Left cardiac atrium (tissue), 4 donors: ENCODE measurements at regions not wholly inside any gene's neighbourhood (a gene's known extent, or its start where the extent isn't known, plus 50 kb on each side); places are given as distances from the start of the nearest gene placed in this dataset.
"Not testable (repeated sequence)": the region's sequence is repeated elsewhere in the genome, so short reads cannot be mapped to it uniquely, and the experiment has no call there.

Experiments used
- ATAC-seq, 2 donors: fragments of 200-7000 bp; cut with Tn5 transposase; one replicate each; pipeline ENCODE4 v1.9.1; 2020; ENCODE audit warnings: mild to moderate bottlenecking in 2 of 2, moderate library complexity in 2 of 2
- DNase-seq: peaks from one replicate; pipeline ENCODE4 v3.0.0-alpha.2; 2020
- intact Hi-C, 2 donors: fragments of 100-400 bp; cut with DNase I; formaldehyde crosslinking; loops; one replicate each; pipeline versions ENCODE4 v1.14.1 to v1.15.1; 2022 to 2023
- donor health status: DM: no; HTN: yes; CAD: no.
- donor health status: DM: no; HTN: yes; CAD: no; lungs with severe emphysema.
- donor health status: DM: yes; HTN: yes; CAD: no.
- donor health status: Dilated cardiomyopathy.

DNA sequence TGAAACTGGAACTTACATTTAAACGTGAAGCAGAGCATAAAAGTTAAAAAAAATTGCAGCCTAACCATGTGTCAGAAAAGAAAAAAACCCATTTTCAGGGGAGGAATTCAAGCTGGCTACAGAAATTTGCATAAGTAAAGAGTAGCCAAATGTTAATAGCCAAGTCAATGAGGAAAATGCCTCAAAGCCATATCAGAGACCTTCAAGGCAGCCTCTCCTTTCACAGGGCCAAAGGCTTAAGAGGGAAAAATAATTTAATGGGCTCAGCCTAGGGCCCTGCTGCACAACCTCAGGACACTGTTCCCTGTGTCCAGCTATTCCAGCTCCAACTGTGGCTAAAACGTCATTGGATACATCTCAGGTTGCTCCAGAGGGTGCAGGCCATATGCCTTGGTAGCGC, 749.5 kb downstream of the FLRT2 start:
- DNase-seq (no peak), ATAC-seq (no peak)
- intact Hi-C loops: no loop called here

GRCh38 chr14:86257973-86258372, 728.0 kb downstream of the FLRT2 start:
- intact Hi-C loops: no loop called here
- DNase-seq (no peak), ATAC-seq (no peak)

GRCh38 chr14:86243158-86243557, 713.2 kb downstream of the FLRT2 start:
- ATAC-seq (no peak), DNase-seq (no peak)
- intact Hi-C loops: no loop called here

GRCh38 chr14:86237733-86238132, 707.8 kb downstream of the FLRT2 start:
- no peak for DNase-seq
- no peak for ATAC-seq
- intact Hi-C loops: no loop called here

DNA sequence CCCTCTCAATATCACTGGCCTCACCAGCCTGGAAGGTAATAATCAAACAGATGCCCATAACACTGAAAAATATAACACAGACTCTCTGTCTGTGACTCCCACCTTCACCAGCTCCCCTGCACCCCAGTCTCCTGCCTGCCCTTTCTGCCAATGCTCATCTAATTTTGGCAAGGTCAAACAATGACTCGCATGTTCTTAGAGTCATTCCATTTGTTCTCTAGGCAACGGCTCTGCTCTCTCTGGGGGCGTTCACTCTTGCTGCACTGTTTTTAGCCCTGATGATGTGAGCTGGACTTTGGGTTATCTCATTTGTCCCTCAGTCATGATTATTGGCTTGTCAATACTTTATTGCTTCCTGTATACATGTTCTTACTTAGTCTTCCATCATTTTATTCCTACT, 691.8 kb downstream of the FLRT2 start:
- no peak for DNase-seq
- no peak for ATAC-seq
- intact Hi-C loops: no loop called here

DNA sequence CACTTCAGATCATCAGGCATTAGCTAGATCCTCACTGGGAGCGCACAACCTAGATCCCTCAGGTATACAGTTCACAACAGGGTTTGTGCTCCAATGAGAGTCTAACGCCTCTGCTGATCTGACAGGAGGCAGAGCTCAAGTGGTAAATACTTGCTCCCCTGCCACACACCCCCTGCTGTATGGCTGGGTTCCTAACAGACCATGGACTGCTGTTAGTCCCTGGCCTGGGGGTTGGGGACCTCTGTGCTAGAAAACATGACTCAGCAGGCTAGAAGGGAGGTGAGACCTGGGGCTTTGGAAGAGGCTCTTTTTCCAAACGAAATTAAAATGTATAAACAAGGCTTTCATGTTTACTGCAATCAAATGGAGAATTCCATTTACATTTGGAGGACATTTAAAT, 691.1 kb downstream of the FLRT2 start:
- no peak for DNase-seq
- intact Hi-C loops: no loop called here
- no peak for ATAC-seq

DNA sequence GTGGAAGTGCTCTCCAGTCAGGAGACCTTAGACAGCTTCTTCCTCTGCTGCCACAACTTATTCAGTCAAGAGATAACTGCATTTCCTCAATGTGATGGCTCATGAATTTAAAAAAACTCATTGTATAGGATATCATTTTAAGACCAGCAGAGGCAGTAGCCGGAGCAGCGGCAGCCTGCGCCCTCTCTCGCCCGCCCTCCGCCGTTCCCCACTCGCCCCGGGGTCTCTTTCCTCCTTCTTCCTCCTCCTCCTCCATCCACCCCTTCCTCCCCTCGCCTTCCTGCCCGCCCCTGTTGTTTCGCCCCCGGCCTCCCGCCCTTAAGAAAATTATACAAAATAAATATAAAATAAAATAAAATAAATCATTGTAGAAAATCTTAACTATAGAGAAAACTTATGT, 687.6 kb downstream of the FLRT2 start:
- ATAC-seq (no peak), DNase-seq (no peak)
- intact Hi-C loops: no loop called here

GRCh38 chr14:86203843-86204242, 673.9 kb downstream of the FLRT2 start:
- ATAC-seq (no peak), DNase-seq (no peak)
- intact Hi-C loops: no loop called here

GRCh38 chr14:86196471-86196870, 666.5 kb downstream of the FLRT2 start:
- ATAC-seq (no peak), DNase-seq (no peak)
- intact Hi-C loops: no loop called here

DNA sequence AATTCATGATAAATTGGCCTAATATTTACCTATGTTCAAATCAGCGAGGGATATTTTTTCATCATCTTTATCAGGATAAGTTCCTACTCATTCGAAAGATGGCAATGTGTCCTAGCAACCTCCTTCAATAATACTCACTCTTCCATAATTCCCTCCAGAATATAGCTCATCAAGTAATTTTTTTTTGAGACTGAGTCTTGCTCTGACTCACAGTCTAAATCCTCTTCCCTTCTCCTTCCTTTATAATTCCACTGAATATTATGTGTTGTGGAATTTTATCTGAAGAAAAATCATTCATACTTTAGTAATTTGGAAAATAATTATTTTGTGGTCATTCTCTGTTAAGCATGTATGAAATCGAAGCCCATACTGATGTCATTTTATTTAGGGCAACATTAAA, 663.8 kb downstream of the FLRT2 start:
- intact Hi-C loops: no loop called here
- ATAC-seq: no peak

DNA sequence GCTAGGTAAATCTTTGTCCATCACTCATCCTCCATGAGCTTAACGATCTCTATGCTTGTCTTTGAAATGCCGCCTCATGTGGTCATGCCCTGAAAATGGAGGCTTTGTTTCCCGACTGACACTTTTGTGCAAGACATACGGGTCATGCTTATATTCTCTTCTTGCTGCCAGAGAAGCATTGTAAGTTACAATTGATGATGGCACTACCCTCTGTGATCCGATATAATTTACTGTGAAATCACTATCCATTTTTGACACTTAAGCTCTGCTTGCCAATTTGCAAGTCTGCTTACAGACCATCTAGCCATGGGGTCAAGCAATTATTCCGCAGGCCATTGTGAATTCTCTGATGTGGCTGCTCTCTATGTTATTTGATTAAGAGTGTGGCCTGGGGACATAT, 650.0 kb downstream of the FLRT2 start:
- intact Hi-C loops: no loop called here
- DNase-seq: no peak

More for the DNA sequence above, 663.8 kb downstream of the FLRT2 start:
- DNase-seq: no peak

DNA sequence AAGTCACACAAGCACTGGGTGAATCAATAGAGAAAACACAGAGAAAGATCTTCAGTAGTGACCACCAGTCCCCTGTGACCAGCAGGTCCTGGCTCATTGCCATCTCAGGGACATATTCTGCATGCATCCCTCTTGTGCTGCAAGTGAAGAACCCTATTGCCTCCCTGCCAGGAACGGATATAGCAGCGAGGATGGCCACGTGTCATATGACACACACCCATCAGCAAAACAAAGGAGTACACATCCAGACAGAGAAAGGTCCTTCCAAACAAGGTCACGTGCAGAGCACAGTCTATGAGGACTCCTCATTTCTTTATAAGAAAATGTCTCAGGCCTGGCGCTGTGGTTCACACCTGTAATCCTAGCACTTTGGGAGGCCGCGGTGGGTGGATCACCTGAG, 638.4 kb downstream of the FLRT2 start:
- intact Hi-C loops: no loop called here
- DNase-seq: no peak
- no peak for ATAC-seq

More for the DNA sequence above, 650.0 kb downstream of the FLRT2 start:
- ATAC-seq: no peak

- DNase-seq (no peak), ATAC-seq (no peak)
- intact Hi-C loops: no loop called here
Measured at GRCh38 chr14:86166541-86166940, 636.6 kb downstream of the FLRT2 start.

GRCh38 chr14:86153480-86153879, 623.5 kb downstream of the FLRT2 start:
- intact Hi-C loops: no loop called here
- DNase-seq (no peak), ATAC-seq (no peak)

- ATAC-seq (no peak), DNase-seq (no peak)
- intact Hi-C loops: no loop called here
Measured at GRCh38 chr14:86143248-86143647, 613.3 kb downstream of the FLRT2 start.

DNA sequence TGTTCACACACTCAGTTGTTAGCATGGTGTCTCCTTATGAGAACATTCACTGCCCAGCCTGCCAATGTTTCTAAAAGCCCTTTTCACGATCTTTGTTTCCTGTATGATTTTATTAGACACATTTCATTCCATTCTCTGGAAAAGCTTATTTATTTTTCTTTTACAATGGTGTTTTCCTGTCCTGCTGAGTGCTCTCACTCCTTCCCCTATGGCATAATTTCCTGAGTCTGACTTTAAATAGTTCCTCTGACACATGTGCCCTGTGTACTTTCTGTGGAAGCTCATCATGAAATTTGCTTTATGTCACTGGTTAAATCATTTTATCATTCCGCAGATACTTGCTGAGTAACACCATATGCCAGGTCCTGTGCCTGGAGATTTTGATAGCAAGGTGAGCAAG, 612.0 kb downstream of the FLRT2 start:
- ATAC-seq (no peak), DNase-seq (no peak)
- intact Hi-C loops: no loop called here

GRCh38 chr14:86129426-86129825, 599.5 kb downstream of the FLRT2 start:
- DNase-seq (no peak), ATAC-seq (no peak)
- intact Hi-C loops: no loop called here

DNA sequence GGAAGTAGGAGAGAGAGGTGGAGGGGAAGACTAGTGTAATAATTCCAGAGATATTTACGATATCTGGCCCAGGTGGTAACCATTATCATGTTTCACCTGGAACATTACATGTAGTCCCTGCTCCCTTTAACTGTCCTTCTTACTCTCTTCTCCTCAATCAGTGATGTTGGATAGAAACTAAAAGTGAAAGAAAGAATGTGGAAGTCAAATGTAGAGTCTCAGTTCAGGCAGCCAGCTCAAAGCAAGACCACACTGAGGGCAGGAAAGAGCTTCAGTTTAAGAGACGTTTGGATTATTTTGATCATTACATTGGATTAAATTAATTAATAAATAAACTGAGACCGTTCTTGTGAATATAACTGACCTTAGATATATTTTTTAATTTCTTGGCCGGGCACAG, 594.4 kb downstream of the FLRT2 start:
- ATAC-seq (no peak), DNase-seq (no peak)
- intact Hi-C loops: no loop called here

GRCh38 chr14:86115972-86116371, 586.0 kb downstream of the FLRT2 start:
- intact Hi-C loops: no loop called here
- DNase-seq: no peak
- ATAC-seq: no peak

- DNase-seq, ATAC-seq, intact Hi-C loops: not testable (repeated sequence)
Measured at GRCh38 chr14:86110871-86111270, 580.9 kb downstream of the FLRT2 start.

GRCh38 chr14:86104691-86105265, 574.8 kb downstream of the FLRT2 start:
- intact Hi-C loops: no loop called here
- ATAC-seq: no peak
- no peak for DNase-seq

DNA sequence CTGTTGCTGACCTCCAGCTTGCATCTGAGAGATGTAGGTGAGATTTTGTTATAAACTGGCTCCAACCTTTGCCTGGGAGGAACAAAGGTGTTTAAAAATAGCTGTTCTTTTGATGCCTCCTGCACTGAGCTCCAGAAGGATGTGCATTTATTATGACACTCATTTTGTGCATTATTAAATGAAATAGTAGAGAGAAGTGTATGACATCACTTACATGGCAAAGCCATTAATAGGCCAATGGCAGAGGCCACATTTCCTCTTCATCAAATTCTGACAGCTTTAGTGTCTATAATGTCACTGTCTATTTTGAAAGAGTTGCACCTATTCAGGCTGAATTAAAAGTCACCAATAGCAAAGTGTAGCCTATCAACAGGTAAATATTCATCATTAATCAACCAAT, 564.6 kb downstream of the FLRT2 start:
- ATAC-seq (no peak), DNase-seq (no peak)
- intact Hi-C loops: no loop called here
